NCI-H2081 treated with DMSO at 0.1 percent for 48 hours (cell line): ENCODE measurements at regions not wholly inside any gene's neighbourhood (a gene's known extent, or its start where the extent isn't known, plus 50 kb on each side); places are given as distances from the start of the nearest gene placed in this dataset.
"Not testable (repeated sequence)": the region's sequence is repeated elsewhere in the genome, so short reads cannot be mapped to it uniquely, and the experiment has no call there.

Experiments used
- DNase-seq: peaks from one replicate; lab custom pipeline; 2025; lab: John Stamatoyannopoulos, UW

DNA sequence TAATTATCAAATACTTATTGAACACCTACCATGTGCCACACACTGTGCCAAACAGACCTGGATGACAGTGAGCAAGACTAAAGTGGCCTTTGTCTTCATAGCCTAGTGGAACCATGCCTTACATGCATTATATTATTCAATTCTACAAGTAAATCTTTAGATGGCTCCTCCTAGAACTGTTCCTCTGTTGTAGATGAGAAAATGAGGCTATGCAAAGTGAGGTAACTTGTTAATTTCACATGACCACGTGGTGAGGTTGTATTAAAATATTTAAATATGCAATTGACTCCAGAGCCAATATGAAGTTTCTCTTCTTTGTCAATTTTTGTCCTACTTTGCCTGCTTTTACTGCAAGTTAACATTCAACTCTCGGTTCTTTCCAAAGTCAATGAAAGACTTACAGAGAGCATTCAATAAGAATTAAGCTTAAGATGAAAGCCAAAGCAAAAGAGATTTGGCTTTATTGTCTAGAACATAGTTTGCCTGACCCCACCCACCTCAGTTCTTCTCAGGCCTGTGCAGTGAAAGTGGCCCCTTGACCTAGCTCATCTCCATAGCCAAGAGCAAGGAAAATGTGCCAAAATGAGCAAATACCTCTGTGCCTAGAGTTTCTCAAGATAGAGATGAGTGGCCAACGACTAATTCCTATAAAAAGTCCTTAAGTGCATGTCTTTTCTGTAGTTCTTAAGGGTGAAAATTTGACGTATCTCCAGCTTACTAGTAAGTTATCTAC lies 263.2 kb upstream of the NFIA start:
- DNase-seq, result no peak

DNA sequence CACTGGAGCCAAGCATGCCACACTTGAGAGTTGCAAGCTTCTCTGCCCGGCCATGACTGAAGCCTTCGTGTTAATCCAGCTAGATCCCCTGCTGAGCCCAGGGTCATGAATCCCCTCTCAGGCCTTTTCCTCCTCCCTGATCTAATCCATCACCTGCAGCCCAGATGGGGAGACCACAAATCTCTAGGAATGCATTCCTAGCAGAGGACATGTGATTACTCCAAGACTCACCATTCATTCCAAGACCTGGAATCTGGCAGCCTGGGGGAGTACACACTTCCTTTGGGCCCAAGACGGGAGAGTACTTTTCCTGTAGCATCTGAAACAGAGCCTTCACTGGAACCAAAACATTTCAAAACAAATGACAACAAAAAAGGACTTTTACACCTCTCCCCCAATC lies 269.3 kb upstream of the NFIA start:
- no peak for DNase-seq

DNA sequence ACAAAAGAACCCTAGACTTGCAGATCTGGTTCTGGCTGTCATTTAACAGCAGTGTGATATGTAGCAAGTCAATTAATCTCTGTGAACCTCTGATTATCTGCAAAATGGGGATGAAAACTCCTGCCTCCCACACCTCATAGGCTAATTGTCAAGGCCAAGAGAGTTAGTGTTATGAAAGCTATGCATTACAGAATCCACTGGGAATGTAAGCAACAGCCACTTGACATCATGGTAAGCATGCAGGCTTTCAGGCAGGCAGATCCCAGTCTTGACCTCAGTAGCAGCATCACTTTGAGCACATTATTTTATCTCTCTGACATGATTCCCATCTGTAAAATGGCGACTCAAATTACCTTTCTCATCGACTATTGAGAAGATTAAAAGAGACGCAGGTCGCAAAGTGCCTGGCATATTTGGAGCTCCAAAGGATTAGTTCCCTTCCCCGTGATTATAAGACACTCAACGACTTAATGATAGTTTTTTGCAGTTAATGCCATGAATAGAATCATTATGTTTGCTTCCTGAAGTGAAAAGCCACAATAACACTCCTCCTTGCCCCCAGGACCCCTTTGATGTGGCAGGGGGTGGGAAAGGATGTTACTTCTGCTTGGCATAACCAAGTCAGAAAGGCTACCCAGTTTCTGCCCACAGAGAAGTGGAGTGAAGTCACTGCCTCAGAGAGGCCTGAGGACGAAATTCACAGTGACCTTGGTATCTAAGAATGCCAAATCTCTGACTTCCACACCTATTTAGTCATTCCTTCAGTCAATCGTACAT lies 273.0 kb upstream of the NFIA start:
- DNase-seq, result no peak

DNA sequence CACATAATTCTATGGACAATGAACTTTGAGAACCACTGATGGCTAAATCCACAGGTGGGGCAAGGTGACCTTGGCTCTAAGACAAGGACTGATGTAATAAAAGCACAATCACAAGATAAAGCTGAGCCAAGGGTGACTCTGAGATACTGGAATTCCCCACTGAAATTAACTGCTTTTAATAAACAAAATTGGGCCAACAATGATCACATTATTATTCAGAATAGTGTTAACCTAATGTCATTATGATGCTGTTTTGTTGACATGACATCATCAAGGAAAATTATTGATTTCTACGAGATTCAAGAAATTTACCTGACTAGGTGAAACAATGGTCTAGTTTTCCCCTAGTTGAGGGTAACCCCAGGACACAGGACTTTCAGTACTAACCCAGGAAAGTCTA lies 273.7 kb upstream of the NFIA start:
- no peak for DNase-seq

DNA sequence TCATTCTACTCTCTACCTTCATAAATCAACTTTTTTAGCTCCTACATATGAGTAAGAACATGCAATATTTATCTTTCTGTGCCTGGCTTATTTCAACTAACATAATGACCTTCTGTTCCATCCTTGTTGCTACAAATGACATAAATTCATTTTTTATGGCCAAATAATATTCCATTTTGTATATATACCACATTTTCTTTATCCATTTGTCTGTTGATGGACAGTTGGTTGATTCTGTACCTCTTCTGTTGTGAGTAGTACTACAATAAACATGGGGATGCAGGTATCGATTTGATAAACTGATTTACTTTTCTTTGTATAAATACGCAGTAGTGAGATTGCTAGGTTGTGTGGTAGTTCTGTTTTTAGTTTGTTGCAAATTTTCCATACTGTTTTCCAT lies 279.5 kb upstream of the NFIA start:
- DNase-seq, result no peak

DNA sequence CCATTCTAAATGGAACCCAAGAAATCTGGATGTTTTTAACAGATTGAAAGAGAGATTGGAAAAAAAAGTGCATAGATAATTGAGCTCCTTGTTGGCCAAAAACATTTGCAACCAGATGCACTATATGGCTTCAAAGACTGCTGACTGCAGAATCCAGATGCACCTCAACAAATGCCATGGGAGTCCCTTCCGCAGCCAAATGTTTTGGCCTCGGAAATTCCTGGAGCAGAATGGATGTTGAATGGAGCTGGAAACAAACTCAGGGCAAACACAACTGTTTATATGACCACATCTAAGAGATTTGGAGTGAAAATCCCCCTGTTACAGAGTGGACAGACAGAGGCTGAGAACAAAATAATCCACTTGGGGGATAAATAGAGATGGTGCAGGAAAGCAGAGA lies 285.0 kb upstream of the NFIA start:
- DNase-seq, result no peak

DNA sequence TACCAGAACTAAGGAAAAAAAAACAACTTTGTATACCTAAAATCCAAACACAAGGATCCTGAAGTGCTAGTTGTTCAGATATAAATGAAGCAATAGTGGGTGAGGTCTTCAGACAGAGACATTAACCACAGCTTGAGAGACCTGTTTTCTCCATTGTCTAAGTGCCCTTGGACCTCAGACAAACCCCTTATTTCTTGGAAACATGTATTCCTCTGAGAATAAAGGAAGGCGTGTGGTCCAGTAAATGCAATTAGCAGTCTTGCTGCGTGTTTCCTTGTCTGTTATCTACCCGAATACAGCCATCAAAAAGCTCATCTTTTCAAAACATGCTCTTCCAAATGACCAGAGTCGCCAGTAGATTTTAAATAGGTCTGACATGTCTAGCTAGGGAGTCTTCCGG lies 291.1 kb upstream of the NFIA start:
- no peak for DNase-seq

DNA sequence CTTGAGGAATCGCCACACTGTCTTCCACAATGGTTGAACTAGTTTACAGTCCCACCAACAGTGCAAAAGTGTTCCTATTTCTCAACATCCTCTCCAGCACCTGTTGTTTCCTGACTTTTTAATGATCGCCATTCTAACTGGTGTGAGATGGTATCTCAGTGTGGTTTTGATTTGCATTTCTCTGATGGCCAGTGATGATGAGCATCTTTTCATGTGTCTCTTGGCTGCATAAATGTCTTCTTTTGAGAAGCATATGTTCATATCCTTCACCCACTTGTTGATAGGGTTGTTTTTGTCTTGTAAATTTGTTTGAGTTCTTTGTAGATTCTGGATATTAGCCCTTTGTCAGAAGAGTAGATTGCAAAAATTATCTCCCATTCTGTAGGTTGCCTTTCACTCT lies 309.3 kb upstream of the NFIA start:
- DNase-seq, result not testable (repeated sequence)

DNA sequence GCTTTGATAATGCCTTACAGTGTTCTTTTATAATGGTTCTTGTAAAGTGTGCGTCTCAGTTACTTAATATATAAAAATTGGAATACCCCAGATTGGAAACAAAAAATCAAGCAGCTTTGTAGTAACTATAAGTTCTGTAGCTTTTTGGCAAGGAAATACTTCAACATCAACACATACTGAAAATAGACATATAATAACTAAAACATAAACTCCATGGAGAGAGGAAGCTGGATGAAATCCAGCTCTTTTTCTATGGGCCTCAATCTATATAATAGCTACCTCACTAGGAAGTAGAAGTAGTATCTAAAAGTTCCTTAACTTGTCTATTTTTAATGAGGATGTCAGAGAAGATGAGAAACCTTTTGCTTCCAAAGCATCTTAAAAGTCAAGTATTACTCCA lies 313.3 kb upstream of the NFIA start:
- DNase-seq, result no peak

DNA sequence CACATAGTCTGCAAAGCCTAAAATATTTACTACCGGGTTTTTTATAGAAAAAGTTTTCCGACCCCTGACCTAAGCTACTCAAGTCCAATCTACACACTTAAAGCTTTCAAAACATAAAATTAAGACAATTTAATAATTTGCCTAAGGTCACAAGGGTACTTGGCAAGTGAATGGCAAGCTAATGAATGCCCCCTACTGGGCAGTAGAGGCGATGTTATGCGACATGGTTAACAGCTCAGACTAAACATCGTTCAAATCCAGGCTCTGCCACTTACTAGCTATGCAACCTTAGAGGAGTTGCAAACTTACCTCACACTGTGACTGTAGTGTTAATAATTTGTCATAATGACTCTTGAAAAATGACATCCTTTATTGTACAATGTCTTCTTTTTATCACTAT lies 317.2 kb upstream of the NFIA start:
- DNase-seq, result no peak

DNA sequence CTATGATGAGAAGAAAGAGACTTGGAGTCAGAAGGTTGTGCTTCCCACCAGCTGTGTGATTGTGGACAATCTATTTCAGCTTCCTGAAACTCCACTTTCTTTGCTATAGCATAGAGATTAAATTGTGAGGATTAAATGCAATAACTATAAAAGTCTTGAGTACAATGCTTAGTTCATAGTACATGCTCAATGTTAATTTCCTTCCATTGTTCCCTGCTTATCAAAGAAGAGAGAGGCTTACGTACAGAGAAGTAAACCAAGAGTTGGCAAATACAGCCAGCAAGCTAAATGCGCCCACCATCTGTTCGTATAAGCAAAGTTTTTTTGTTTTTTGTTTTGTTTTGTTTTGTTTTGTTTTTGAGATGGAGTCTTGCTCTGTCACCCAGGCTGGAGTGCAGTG lies 317.9 kb upstream of the NFIA start:
- no peak for DNase-seq

DNA sequence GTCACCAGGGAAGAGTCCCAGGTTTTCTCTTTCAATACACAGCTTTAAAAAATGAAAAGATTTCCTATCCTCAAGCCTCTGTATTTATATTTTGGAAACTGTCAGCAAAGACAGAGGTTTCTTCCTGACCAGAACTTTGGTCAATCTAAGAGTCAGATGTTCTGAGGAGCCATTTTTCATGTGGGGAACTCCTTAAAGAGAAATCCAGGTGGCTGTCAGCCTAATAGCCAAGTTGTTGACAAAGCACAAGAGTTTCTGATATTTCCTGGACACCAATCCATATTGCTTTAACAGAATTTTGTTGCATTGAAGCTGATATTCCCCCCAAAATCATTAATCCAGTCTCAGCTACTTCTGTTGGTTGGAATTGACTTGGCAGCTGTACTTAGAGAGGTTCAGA lies 318.6 kb upstream of the NFIA start:
- no peak for DNase-seq

DNA sequence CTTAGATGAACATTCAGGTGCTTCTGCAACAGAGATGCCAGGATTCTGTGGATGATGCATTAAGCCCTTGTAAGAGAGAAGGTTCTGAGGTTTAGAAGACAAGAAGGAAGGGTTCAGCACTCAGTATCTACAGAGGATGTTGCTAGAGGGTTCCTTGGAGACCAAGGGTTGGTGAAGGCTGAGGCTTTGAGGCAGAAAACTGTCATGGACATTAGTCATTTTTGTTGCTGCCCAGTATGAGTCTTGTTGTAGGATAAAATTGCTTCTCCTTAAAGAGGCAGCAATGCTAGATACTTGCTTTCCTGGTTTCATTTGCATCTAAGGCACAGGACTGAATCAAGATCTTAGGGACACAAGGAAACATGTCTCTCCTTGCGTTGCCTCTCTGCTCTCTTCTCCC lies 319.4 kb upstream of the NFIA start:
- no peak for DNase-seq

DNA sequence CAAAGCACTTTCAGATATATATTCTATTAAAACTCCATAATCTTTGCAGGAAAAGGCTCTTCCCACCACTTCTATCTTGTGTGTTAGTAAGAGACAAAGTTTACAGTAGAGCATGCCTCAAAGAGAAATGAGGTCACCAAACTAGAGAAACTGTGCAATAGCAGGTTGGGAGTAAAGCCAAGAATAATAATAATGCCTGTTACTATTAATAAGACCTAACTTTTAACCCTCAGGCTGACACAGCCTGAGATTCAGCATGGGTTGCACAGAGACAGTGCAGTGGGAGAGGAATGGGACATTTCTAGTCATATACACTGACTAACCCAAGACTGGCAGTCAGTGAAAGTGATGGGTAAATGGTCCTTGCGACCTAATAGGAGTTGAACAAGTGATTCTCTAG lies 320.2 kb upstream of the NFIA start:
- no peak for DNase-seq

DNA sequence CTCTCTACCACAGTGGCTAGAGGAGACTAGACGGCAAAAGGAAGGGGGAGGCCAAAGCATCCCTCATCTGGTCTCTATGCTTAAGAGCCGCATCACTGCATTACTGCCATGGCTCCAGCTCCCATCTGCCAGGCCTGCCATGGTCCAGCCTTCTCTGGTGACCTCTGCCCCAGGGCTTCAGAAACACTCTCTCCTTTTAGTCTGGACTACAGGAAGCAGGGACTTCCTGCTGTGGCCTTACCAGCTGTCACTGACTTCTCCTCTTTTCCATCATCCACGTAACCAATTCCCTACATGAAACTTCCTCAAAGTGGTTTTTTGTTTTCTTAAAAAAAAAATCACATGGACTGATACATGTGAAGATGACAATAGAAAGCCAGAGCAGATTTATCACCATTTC lies 323.1 kb upstream of the NFIA start:
- DNase-seq, result no peak

DNA sequence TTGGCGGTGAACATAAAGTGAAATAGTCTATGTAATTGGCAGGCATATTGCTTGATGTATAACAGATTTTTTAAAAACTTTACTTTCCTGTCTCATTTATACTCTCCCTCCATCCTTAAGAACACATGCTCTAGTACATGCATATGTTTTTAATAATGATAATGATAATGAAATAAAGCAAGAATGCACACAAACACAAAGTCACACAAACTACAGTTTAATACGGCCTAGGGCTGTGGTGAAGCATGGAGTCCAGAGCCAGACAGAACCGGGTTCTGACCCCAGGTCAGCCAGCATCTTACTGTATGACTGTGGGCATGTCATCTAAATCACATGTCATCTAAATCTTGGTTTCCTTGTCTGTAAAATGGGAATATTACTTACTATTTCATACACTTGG lies 324.9 kb upstream of the NFIA start:
- no peak for DNase-seq

DNA sequence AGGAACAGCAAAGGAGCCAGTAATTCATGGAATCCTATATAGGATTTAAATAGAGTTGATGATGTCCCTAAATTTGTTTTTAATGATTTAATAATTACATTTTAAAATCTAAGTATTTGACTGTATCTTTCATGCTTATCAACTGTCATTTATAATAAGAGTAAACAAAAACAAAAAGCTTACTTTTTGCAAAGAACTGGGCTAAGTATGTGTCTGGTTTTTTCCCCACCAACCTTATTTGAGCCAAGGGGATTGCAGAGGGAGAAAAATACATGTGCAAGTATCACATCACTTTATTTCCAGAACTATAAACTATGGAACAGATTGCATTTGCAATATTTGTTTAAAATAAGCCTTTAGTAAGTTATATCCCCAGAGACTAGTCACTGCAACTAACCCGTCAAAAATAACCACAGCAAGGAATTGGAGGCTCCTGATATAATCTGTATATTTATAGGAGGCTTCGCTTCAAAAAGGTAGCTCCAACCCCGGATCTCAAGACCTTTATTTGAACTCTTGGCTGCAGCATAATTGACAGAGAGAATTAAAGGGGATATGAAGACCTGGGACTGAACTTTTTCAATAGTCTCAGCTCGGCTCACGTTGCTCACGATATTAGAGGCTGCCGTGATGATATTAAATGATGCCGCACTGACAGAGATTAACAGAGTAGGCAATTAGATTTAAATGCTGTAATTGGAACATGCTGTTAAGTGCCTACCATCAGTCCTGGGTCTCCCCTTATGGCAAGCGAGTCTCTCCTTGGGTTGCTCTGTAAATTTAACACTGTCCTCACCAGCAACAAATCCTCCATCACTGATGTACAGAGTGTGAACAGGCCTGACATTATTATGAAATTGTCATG lies 329.1 kb upstream of the NFIA start:
- no peak for DNase-seq

DNA sequence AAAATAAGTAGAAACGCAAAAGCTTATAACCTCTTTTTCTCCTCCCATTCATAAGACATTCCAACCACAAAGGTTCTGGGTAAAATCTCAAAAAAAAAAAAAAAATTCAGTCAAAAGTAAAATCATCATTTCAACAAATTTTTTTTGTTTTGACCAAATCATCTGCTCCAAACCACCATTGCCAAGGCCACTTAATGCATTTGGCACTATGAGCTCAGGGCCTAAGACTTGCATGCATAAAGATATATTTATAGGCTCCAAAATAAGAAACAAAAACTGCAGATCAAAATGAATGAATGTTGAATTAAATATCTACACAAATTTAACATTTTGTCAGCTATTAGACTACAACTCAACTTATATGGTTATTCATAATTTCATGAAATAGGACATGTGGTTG lies 331.1 kb upstream of the NFIA start:
- no peak for DNase-seq

DNA sequence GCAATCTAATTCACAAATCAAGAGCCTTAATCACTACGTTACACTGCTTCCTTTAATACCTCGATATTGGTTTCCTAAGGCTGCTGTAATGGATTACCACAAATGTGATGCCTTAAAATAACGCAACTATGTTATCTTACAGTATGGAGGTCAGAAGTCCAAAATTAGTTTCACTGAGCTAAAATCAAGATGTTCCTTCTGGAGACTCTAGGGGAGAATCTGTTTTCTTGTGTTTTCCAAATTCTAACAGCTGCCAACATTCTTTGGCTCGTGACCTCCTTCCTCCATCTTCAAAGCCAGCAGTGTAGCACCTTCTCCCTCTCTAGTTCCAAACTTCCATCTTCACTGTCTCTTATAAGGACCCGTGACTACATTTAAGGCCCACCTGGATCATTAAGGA lies 335.0 kb upstream of the NFIA start:
- no peak for DNase-seq

DNA sequence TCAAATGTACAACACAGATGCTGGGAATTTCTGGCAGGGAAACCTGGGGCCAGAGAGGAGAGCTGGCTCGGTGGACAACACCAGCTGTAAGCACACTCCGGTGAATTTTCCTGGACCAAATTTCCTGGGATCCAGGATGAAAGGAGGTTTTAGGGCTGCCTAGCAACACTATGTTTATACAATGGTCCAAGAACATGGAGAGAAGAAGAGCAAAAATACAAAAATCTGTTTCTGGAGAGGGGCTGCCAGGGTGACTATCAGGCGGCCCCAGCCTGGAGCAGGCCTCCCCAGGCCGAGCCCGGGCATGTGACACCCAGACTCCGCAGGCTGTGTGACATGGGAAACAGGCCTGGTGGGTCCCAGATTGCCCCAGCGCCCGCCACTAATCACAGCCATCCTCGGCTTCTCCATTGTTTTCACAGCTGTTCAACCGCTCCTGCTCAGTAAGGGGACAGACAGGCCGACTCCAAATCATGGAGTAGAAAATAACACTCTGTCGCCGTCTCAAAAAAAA lies 336.0 kb upstream of the NFIA start:
- no peak for DNase-seq

DNA sequence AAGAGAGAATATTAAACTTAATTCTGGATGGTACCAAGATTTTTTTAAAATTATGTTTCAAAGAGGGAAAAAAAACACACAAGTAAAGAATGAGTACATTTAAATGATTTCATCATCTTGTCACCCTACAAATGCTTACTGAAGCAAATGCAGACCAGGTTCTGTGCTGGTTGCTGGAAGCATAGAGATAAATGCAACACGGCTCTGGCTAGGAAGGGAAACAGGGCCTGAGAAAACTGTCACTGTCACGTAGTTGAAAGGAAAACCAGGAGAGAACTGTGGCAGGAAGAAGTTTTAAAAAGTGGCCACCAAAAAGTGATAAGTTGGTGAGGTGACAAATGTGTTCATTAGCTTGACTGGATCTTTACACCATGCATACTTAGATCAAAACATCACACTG lies 336.9 kb upstream of the NFIA start:
- no peak for DNase-seq

DNA sequence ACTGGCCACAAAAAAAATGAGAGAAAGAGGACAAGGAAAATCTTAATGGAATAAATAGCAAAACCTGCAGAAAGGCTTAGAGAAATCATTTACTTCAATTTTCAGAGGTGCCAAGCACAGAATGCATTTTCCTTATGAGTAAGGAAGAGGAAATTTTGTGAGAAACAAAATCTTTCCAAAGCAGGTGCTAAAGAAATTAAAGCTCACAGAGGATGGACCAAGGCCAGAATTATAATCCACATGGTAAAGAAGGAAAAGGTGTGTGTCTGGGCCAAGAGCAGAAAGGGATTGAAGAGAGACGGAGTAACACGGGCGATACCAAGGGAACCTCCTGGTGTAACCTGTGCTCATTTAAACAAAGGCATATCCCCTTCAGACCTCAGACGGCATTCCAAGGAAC lies 340.0 kb upstream of the NFIA start:
- no peak for DNase-seq

DNA sequence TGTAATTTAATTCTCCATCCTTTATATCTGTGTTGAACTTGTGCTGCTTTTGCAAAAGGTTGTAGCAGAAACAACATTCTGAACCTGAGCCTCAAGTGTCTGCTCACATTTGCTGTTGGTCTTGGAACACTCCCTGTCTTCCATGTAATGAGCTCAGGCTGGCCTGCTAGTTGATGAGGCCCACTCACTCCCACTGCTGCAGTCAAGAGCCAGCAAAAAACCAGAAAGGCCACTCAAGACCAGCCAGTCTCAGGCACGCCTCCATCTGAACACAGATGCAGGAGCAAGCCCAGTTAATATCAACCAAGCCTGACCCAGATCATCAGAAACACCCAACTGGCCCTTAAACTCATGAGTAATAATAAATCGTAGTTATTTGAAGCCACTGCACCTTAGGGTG lies 342.2 kb upstream of the NFIA start:
- DNase-seq, result no peak
